Ishikawa (cell line): ENCODE measurements at regions not wholly inside any gene's neighbourhood (a gene's known extent, or its start where the extent isn't known, plus 50 kb on each side); places are given as distances from the start of the nearest gene placed in this dataset.

Experiments
- CREB1 ChIP-seq: IDR thresholded peaks from 2 replicates; pipeline ENCODE4 v1.6.1; 2012; ENCODE audit warnings: low read depth
- MAX ChIP-seq: IDR thresholded peaks from 2 replicates; pipeline ENCODE4 v1.6.1; 2012
- TCF12 ChIP-seq: IDR thresholded peaks from 2 replicates; pipeline ENCODE4 v1.6.1; 2012; ENCODE audit warnings: low read depth
- YY1 ChIP-seq: IDR thresholded peaks from 2 replicates; pipeline ENCODE4 v1.6.1; 2012; ENCODE audit warnings: low read depth

DNA sequence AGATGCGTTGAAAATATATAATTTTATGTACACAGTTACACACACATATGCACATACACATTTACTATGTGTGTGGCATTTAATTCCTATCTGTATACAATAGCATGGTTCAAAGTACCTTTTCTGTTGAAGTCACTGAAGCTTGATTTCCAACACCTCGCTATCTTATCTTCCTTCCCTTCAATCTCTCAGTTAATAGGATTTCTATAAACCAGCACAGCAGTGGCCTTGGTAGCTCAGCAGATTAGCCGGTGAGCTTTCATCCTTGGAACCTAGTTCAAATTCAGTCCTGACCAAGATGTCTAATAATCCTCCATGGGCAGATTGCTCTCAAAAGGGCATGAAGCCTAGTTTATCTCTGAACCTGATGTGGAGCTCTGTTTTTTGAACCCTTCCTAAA lies 2389.5 kb downstream of the MAT2B start:
- TF ChIP-seq CREB1 (no peak), MAX (no peak), YY1 (no peak), TCF12 (no peak)
